D721Med (cell line): ENCODE measurements at regions not wholly inside any gene's neighbourhood (a gene's known extent, or its start where the extent isn't known, plus 50 kb on each side); places are given as distances from the start of the nearest gene placed in this dataset.

ENCODE experiments used
- DNase-seq: peaks from one replicate; pipeline ENCODE4 v3.0.0; 2011; ENCODE audit warnings: low spot score; ENCODE audit not compliant: insufficient read length
- FAIRE-seq: peaks from 2 replicates; lab custom pipeline; 2011; peaks lifted over from hg19 to GRCh38; lab: Jason Lieb, UNC
- TF ChIP-seq, protein P1 (sequence below): IDR thresholded peaks from 2 replicates; pipeline ENCODE4 v1.5.1; 2012; ENCODE audit warnings: mild to moderate bottlenecking, control low read depth; ENCODE audit not compliant: insufficient read depth; ENCODE audit errors: missing control alignments

DNA sequence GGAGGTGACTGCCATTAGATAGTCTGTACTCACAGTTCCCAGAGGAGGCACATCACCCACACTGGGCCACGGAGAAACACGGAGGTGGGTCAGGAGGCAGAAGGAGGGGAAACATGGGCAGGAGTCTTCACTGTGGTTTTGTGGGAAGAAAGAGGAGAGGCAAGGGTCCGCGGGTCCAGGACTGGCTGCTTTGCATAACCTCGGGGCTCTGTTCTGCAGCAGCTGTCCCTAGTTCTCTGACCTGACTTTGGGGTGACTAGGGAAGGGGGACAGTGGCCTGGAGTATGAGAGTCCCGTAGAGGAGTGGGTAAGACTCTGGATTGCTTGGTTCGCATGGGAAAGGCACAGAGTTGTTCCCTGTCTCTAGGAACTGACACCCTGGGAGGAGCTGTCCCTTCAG, 238.3 kb upstream of the RAB6C start:
- FAIRE-seq (no peak), DNase-seq (no peak)
- TF ChIP-seq, protein P1, sequence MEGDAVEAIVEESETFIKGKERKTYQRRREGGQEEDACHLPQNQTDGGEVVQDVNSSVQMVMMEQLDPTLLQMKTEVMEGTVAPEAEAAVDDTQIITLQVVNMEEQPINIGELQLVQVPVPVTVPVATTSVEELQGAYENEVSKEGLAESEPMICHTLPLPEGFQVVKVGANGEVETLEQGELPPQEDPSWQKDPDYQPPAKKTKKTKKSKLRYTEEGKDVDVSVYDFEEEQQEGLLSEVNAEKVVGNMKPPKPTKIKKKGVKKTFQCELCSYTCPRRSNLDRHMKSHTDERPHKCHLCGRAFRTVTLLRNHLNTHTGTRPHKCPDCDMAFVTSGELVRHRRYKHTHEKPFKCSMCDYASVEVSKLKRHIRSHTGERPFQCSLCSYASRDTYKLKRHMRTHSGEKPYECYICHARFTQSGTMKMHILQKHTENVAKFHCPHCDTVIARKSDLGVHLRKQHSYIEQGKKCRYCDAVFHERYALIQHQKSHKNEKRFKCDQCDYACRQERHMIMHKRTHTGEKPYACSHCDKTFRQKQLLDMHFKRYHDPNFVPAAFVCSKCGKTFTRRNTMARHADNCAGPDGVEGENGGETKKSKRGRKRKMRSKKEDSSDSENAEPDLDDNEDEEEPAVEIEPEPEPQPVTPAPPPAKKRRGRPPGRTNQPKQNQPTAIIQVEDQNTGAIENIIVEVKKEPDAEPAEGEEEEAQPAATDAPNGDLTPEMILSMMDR: no peak

DNA sequence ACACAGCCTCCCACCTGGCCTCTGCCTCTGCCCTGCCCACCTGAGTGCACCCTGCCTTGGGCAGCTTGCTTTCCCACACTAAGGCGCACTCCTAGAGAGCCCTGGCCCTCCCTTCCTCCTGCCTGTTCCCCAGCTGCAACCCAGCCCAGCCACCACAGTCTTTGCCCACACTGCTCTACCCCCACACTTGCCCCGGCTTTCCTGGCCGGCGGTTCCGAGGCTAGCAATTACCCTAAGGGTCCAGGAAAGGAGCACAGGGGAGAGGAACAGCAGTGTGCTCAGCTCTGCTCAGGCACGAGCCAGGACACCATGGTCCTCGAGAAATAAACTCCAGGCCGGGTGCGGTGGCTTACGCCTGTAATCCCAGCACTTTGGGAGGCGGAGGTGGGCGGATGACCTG, 237.8 kb upstream of the RAB6C start:
- no peak for DNase-seq
- no peak for FAIRE-seq
- TF ChIP-seq, protein P1: no peak

DNA sequence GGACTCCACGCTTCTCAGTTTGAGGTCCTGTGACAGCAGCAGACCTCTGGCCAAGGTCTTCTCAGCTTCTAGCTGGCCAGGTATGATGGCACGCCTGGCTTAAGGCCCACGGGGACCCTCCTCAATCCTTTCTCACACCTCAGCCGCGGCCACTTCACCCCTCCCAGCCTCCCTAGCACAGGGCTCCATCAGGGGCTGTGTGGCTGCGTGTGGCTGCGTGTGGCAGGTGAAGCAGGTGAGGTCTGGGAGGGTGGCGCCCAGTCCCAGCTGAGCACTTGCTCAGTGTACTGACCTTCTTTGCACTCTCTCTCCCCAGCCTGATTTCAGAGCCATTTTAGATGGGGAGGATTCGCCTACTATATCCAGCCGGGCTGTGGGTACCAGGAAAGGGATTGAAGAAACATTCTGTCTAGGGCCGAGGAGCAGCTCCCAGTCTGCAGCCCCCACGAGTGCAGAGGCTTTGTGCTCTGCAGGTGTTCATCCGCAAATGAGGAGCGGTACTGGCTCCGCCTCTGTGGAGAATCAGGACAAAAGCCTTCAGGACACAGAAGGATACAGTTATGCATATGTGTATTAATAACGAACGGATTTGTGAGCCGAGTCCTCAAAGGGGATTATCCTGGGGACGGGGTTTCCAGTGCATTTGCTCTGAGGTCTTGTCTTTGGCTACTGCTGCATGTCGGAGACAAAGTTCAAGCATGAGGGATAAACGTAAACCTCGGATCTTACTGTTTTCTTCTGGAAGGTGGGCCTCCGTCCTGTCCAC, 236.9 kb upstream of the RAB6C start:
- TF ChIP-seq, protein P1: no peak
- DNase-seq: no peak
- FAIRE-seq: no peak

DNA sequence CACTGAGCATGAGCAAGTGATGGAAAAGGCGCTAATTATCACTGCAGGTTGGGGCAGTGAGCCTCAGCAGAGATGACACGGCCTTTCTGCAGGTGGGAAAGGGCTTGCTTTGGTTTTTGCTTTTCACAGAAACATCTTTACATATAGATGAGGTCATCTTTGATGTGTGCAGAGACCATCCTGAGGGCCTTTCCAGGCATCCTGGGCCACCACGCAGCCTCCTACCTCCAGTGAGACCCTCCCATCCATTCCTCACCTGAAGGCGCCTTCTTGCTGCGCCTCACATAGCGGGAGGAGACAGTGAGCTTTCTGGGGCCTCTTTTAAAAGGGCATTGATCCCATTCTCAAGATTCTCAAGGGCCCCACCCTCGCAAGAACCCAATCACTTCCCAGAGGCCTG, 235.3 kb upstream of the RAB6C start:
- FAIRE-seq (no peak), DNase-seq (no peak)
- TF ChIP-seq, protein P1: no peak

DNA sequence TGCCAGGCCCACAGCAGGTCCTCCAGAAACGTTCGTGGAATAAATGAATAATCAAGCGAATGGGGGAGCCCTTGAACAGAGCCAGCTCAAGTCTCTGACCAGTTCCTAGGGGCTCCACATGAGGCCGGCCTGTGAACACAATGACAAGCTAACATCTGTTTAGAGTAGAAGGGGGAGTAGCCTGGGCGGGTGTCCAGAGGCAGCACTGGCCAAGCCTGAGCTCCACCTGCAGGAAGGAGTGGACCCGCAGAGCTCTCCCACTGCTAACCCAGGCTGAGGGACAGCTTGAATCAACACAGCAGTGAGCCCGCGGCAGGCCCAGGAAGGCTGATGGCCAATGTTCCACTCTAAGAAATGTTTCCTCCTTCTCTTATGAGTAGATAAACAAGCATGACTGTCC, 234.8 kb upstream of the RAB6C start:
- DNase-seq: no peak
- FAIRE-seq: no peak
- TF ChIP-seq, protein P1: no peak

DNA sequence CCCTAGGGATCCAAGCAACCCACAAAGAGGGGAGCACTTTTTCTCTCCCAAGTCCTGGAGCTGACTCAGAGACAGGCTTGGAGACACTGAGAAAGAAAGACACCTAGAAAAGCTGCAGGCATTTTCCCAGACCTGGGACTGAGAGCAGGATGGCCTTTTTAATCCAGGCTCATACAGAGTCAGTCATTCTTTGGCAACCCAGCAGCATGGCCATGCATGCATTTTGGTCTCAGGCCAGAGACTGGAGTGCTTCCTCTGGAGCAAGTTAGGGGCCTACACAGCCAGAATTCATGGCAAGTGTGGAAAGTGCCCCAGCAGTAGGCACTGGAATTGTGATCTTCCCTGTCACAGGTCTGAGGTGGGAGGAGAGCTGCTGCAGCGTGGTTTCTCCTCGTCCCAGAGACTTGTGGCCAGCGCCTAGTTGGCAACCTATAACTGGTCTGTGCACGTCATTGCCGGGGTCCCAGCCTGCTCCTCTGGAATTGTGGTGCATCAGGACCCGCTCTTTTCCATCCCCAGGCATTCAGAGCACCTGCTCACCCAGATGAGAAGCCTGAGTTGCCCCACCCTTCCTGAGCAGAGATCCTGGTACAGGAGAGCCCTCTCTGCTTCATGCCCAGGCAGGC, 231.9 kb upstream of the RAB6C start:
- TF ChIP-seq, protein P1: no peak
- no peak for DNase-seq
- FAIRE-seq: no peak

DNA sequence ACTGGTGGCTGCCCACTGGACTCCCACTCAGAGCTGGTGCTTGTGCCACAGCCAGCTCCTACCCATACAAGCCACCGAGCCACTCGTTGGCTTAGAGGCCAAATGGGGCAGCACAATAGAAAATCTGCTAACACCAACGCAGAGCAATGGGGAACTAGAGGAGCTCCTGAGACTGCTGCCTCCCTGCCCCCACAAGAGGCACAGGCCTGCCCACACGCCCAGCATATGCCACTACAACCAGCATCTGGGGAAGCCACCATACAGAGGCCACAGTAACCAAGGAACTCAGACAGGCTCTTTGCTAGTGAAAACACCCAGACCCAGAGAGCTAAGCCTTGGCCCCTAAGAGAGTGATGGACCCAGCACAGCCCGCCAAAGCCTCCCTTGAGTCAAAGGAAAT, 231.2 kb upstream of the RAB6C start:
- FAIRE-seq (no peak), DNase-seq (no peak)
- TF ChIP-seq, protein P1: no peak
